WTC11 (cell line): ENCODE measurements at regions not wholly inside any gene's neighbourhood (a gene's known extent, or its start where the extent isn't known, plus 50 kb on each side); places are given as distances from the start of the nearest gene placed in this dataset.
A peak's percentile ranks its signal among the peaks of the same experiment; 100 is the strongest.
"Not testable (repeated sequence)": the region's sequence is repeated elsewhere in the genome, so short reads cannot be mapped to it uniquely, and the experiment has no call there.

Experiments
- ATAC-seq: fragments of 200-7000 bp; cut with Tn5 transposase; 2 replicates; pipeline ENCODE4 v1.10.0; 2021; ENCODE audit warnings: mild to moderate bottlenecking, moderate library complexity
- CTCF ChIA-PET: fragments of 300-600 bp; sonication (Branson Sonifier 250); formaldehyde crosslinking; loops from one replicate; lab custom pipeline; 2021; ENCODE audit warnings: antibody characterized with exemption; lab: Charles Lee
- POLR2A ChIA-PET: fragments of 350-600 bp; sonication (Branson Sonifier 250); formaldehyde crosslinking; loops from one replicate; lab custom pipeline; 2021; ENCODE audit warnings: antibody characterized with exemption; lab: Charles Lee
- DNase-seq: peaks from one replicate; pipeline ENCODE4 v3.0.0; 2021; ENCODE audit warnings: low spot score
- H3K27ac Mint-ChIP-seq: 2 replicates; pipeline ENCODE4 v1.8.0; 2021; ENCODE audit warnings: mixed read lengths
- H3K27me3 Mint-ChIP-seq: 2 replicates; pipeline ENCODE4 v1.8.0; 2021; ENCODE audit warnings: low read depth, mild to moderate bottlenecking, moderate library complexity, mixed read lengths
- H3K36me3 Mint-ChIP-seq: 2 replicates; pipeline ENCODE4 v1.8.0; 2021; ENCODE audit warnings: mixed read lengths
- H3K4me1 Mint-ChIP-seq: 2 replicates; pipeline ENCODE4 v1.8.0; 2022; ENCODE audit warnings: mixed read lengths
- H3K4me3 Mint-ChIP-seq: 2 replicates; pipeline ENCODE4 v1.8.0; 2021; ENCODE audit warnings: mild to moderate bottlenecking, moderate library complexity, mixed read lengths
- H3K9me3 Mint-ChIP-seq: 2 replicates; pipeline ENCODE4 v1.8.0; 2021; ENCODE audit warnings: mixed read lengths
- ARID4B ChIP-seq: sonication (generic); formaldehyde crosslinking; IDR thresholded peaks from 2 replicates; pipeline ENCODE4 v1.8.0; 2023; ENCODE audit warnings: missing genetic modification reagents, mild to moderate bottlenecking, borderline replicate concordance
- ATF1 ChIP-seq: sonication (generic); formaldehyde crosslinking; IDR thresholded peaks from 2 replicates; pipeline ENCODE4 v1.8.1; 2023; ENCODE audit warnings: mild to moderate bottlenecking, moderate library complexity, missing genetic modification reagents
- CREM ChIP-seq: sonication (generic); formaldehyde crosslinking; IDR thresholded peaks from 2 replicates; pipeline ENCODE4 v1.8.1; 2022; ENCODE audit warnings: mild to moderate bottlenecking, missing genetic modification reagents, moderate library complexity
- EMX1 ChIP-seq: fragments of 250-450 bp; sonication (Bioruptor Pico); IDR thresholded peaks from 2 replicates; pipeline ENCODE4 v1.8.0; 2021; ENCODE audit warnings: mild to moderate bottlenecking
- FOXJ3 ChIP-seq: sonication (generic); formaldehyde crosslinking; IDR thresholded peaks from 2 replicates; pipeline ENCODE4 v1.9.0; 2021; ENCODE audit warnings: missing genetic modification reagents, mild to moderate bottlenecking, borderline replicate concordance
- GRHL2 ChIP-seq: fragments of 250-450 bp; sonication (Bioruptor Pico); IDR thresholded peaks from 2 replicates; pipeline ENCODE4 v1.8.0; 2022; ENCODE audit warnings: mild to moderate bottlenecking, moderate library complexity; ENCODE audit not compliant: insufficient replicate concordance, severe bottlenecking
- MXD4 ChIP-seq: fragments of 250-450 bp; sonication (Bioruptor Pico); IDR thresholded peaks from 2 replicates; pipeline ENCODE4 v1.8.0; 2021; ENCODE audit warnings: mild to moderate bottlenecking, moderate library complexity, borderline replicate concordance
- NFE2L1 ChIP-seq: sonication (generic); formaldehyde crosslinking; IDR thresholded peaks from 2 replicates; pipeline ENCODE4 v1.8.1; 2023; ENCODE audit warnings: missing genetic modification reagents
- NFYB ChIP-seq: sonication (generic); formaldehyde crosslinking; conservative IDR thresholded peaks from 2 replicates; pipeline ENCODE4 v1.8.0; 2022; ENCODE audit warnings: low read depth, missing genetic modification reagents
- PRDM15 ChIP-seq: sonication (generic); formaldehyde crosslinking; IDR thresholded peaks from 2 replicates; pipeline ENCODE4 v1.8.0; 2022; ENCODE audit warnings: missing genetic modification reagents
- RORB ChIP-seq: fragments of 250-450 bp; sonication (Bioruptor Pico); IDR thresholded peaks from 2 replicates; pipeline ENCODE4 v1.9.0; 2021; ENCODE audit warnings: mild to moderate bottlenecking
- SP1 ChIP-seq: sonication (generic); formaldehyde crosslinking; conservative IDR thresholded peaks from 2 replicates; pipeline ENCODE4 v1.8.1; 2022; ENCODE audit warnings: missing genetic modification reagents
- ZNF263 ChIP-seq: sonication (generic); formaldehyde crosslinking; IDR thresholded peaks from 2 replicates; pipeline ENCODE4 v1.8.1; 2022; ENCODE audit warnings: low read depth, mild to moderate bottlenecking, moderate library complexity, missing genetic modification reagents
- ZNF671 ChIP-seq: fragments of 250-450 bp; sonication (Bioruptor Pico); IDR thresholded peaks from 2 replicates; pipeline ENCODE4 v1.8.0; 2021; ENCODE audit warnings: mild to moderate bottlenecking
- TF ChIP-seq, protein P1 (sequence below): sonication (generic); formaldehyde crosslinking; IDR thresholded peaks from 2 replicates; pipeline ENCODE4 v1.8.0; 2022; ENCODE audit warnings: mild to moderate bottlenecking, missing genetic modification reagents
- TF ChIP-seq, protein P2 (sequence below): sonication (generic); formaldehyde crosslinking; IDR thresholded peaks from 2 replicates; pipeline ENCODE4 v1.8.1; 2022; ENCODE audit warnings: low read depth, mild to moderate bottlenecking, moderate library complexity, missing genetic modification reagents, borderline replicate concordance
- TF ChIP-seq, protein P3 (sequence below): sonication (generic); formaldehyde crosslinking; IDR thresholded peaks from 2 replicates; pipeline ENCODE4 v1.8.0; 2023; ENCODE audit warnings: missing genetic modification reagents
- TF ChIP-seq, protein P4 (sequence below): sonication (generic); formaldehyde crosslinking; IDR thresholded peaks from 2 replicates; pipeline ENCODE4 v1.8.1; 2023; ENCODE audit warnings: mild to moderate bottlenecking, missing genetic modification reagents

- TF ChIP-seq ARID4B, result no peak
- TF ChIP-seq ZNF263, result no peak
- no peak for TF ChIP-seq ZNF671
- TF ChIP-seq EMX1 (CRISPR knock-in tag), result no peak
- TF ChIP-seq NFYB (CRISPR knock-in tag), result no peak
- TF ChIP-seq SP1 (CRISPR knock-in tag), result no peak
- TF ChIP-seq, protein P1, sequence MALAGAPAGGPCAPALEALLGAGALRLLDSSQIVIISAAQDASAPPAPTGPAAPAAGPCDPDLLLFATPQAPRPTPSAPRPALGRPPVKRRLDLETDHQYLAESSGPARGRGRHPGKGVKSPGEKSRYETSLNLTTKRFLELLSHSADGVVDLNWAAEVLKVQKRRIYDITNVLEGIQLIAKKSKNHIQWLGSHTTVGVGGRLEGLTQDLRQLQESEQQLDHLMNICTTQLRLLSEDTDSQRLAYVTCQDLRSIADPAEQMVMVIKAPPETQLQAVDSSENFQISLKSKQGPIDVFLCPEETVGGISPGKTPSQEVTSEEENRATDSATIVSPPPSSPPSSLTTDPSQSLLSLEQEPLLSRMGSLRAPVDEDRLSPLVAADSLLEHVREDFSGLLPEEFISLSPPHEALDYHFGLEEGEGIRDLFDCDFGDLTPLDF, result no peak
- TF ChIP-seq CREM (CRISPR knock-in tag), result no peak
- no peak for TF ChIP-seq GRHL2
- TF ChIP-seq, protein P2, sequence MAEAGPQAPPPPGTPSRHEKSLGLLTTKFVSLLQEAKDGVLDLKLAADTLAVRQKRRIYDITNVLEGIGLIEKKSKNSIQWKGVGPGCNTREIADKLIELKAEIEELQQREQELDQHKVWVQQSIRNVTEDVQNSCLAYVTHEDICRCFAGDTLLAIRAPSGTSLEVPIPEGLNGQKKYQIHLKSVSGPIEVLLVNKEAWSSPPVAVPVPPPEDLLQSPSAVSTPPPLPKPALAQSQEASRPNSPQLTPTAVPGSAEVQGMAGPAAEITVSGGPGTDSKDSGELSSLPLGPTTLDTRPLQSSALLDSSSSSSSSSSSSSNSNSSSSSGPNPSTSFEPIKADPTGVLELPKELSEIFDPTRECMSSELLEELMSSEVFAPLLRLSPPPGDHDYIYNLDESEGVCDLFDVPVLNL (CRISPR knock-in tag), result no peak
- no peak for TF ChIP-seq ATF1 (CRISPR knock-in tag)
- TF ChIP-seq, all 79 proteins: peak for 0
Observed at GRCh38 chr6:56874328-56874727, 80.6 kb upstream of the BEND6 start (continued).

DNA sequence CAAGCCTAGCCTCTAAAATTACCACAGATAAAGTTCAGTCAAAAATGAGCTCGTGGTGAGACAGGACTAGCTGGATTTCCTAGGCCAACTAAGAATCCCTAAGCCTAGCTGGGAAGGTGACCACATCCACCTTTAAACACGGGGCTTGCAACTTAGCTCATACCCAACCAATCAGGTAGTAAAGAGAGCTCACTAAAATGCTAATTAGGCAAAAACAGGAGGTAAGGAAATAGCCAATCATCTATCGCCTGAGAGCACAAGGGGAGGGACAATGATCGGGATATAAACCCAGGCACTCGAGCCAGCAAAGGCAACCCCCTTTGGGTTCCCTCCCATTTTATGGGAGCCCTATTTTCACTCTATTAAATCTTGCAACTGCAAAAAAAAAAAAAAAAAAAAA lies 84.9 kb upstream of the BEND6 start:
- Mint-ChIP-seq H3K27ac (peak overlapping the region; percentile 67), H3K4me1 (peaks cover 37% of the 10 kb centered on the region)
- ATAC-seq, H3K4me3 Mint-ChIP-seq, H3K27me3 Mint-ChIP-seq, DNase-seq, H3K9me3 Mint-ChIP-seq, H3K36me3 Mint-ChIP-seq: not testable (repeated sequence)
- POLR2A ChIA-PET, result interaction anchor here (0.6 to 0.7 kb wide), 3 partner anchors 16 to 51 kb away, joined by 3 to 7 read pairs (median 3); no protein-coding TSS in a partner anchor
- CTCF ChIA-PET, result interaction anchor here (0.6 to 1.8 kb wide), 4 partner anchors 19 to 232 kb away, joined by 3 to 7 read pairs (median 4); no protein-coding TSS in a partner anchor

- POLR2A ChIA-PET, result no interaction called here
- Mint-ChIP-seq H3K27ac (peak overlapping the region; percentile 25; the same call in 1 of the 2 replicates), H3K27me3 (no peaks in the 10 kb centered on the region), H3K4me3 (no peak overlapping the region), H3K4me1 (peaks cover 37% of the 10 kb centered on the region), H3K36me3 (no peaks in the 10 kb centered on the region), H3K9me3 (peaks cover under 1% of the 10 kb centered on the region)
- CTCF ChIA-PET, result interaction anchor here (0.9 to 1.8 kb wide), 2 partner anchors 18 to 35 kb away, joined by 5 to 7 read pairs; no protein-coding TSS in a partner anchor
- DNase-seq, result no peak
- no peak for ATAC-seq
- no peak for TF ChIP-seq GRHL2
- TF ChIP-seq PRDM15, result no peak
- TF ChIP-seq, protein P3, sequence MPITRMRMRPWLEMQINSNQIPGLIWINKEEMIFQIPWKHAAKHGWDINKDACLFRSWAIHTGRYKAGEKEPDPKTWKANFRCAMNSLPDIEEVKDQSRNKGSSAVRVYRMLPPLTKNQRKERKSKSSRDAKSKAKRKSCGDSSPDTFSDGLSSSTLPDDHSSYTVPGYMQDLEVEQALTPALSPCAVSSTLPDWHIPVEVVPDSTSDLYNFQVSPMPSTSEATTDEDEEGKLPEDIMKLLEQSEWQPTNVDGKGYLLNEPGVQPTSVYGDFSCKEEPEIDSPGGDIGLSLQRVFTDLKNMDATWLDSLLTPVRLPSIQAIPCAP, result no peak
- no peak for TF ChIP-seq NFE2L1
- no peak for TF ChIP-seq MXD4 (CRISPR knock-in tag)
- no peak for TF ChIP-seq FOXJ3 (CRISPR knock-in tag)
- no peak for TF ChIP-seq RORB (CRISPR knock-in tag)
- TF ChIP-seq, protein P4, sequence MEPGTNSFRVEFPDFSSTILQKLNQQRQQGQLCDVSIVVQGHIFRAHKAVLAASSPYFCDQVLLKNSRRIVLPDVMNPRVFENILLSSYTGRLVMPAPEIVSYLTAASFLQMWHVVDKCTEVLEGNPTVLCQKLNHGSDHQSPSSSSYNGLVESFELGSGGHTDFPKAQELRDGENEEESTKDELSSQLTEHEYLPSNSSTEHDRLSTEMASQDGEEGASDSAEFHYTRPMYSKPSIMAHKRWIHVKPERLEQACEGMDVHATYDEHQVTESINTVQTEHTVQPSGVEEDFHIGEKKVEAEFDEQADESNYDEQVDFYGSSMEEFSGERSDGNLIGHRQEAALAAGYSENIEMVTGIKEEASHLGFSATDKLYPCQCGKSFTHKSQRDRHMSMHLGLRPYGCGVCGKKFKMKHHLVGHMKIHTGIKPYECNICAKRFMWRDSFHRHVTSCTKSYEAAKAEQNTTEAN, result no peak
Observed at GRCh38 chr6:56869346-56869745, 85.6 kb upstream of the BEND6 start.
